ENCODE measurements at regions not wholly inside any gene's neighbourhood (a gene's known extent, or its start where the extent isn't known, plus 50 kb on each side); places are given as distances from the start of the nearest gene placed in this dataset.

- DNase-seq = no peak
These were observed 85.6 kb downstream of the SNAPC1 start for GRCh38 chr14:61847861-61848260.

- DNase-seq = no peak
These were observed 92.7 kb downstream of the SNAPC1 start for GRCh38 chr14:61854898-61855297.

GRCh38 chr14:61860294-61860918 is 98.2 kb downstream of the SNAPC1 start:
- peak; percentile 56 to 60 for DNase-seq

GRCh38 chr14:61861320-61861865 is 99.2 kb downstream of the SNAPC1 start:
- DNase-seq = no peak

- no peak for DNase-seq
These were observed 102.2 kb downstream of the SNAPC1 start for GRCh38 chr14:61864329-61864898.

- DNase-seq = peak in 1 of 2 donors; percentile 7
These were observed 105.0 kb downstream of the SNAPC1 start for GRCh38 chr14:61866932-61867920.

- DNase-seq = no peak
These were observed 106.6 kb downstream of the SNAPC1 start for GRCh38 chr14:61868846-61869245.

GRCh38 chr14:61870163-61870562 is 107.9 kb downstream of the SNAPC1 start:
- DNase-seq = no peak

- DNase-seq = no peak
These were observed 110.2 kb downstream of the SNAPC1 start for GRCh38 chr14:61872452-61872851.

GRCh38 chr14:61875483-61875882 is 113.3 kb downstream of the SNAPC1 start:
- no peak for DNase-seq

- no peak for DNase-seq
These were observed 114.3 kb downstream of the SNAPC1 start for GRCh38 chr14:61876362-61877034.

GRCh38 chr14:61877035-61877390 is 114.8 kb downstream of the SNAPC1 start:
- no peak for DNase-seq

- no peak for DNase-seq
These were observed 115.5 kb downstream of the SNAPC1 start for GRCh38 chr14:61877768-61878167.

GRCh38 chr14:61878931-61879330 is 116.7 kb downstream of the SNAPC1 start:
- DNase-seq = no peak

GRCh38 chr14:61881046-61881445 is 118.8 kb downstream of the SNAPC1 start:
- DNase-seq = no peak

- DNase-seq = no peak
These were observed 122.5 kb downstream of the SNAPC1 start for GRCh38 chr14:61884711-61885110.

- no peak for DNase-seq
These were observed 123.2 kb downstream of the SNAPC1 start for GRCh38 chr14:61885203-61885961.

- DNase-seq = no peak
These were observed 125.4 kb downstream of the SNAPC1 start for GRCh38 chr14:61887628-61888027.

- peak; percentile 12 to 56 for DNase-seq
These were observed 127.7 kb downstream of the SNAPC1 start for GRCh38 chr14:61889914-61890351.

- DNase-seq = no peak
These were observed 128.9 kb downstream of the SNAPC1 start for GRCh38 chr14:61891170-61891569.

GRCh38 chr14:61891810-61892209 is 129.6 kb downstream of the SNAPC1 start:
- no peak for DNase-seq

- no peak for DNase-seq
These were observed 131.2 kb downstream of the SNAPC1 start for GRCh38 chr14:61893371-61893940.
